GM19238 (cell line): ENCODE measurements at regions not wholly inside any gene's neighbourhood (a gene's known extent, or its start where the extent isn't known, plus 50 kb on each side); places are given as distances from the start of the nearest gene placed in this dataset.

Source experiments
- DNase-seq: peaks from one replicate; pipeline ENCODE4 v3.0.0; 2011; ENCODE audit warnings: low spot score; ENCODE audit not compliant: insufficient read length

DNA sequence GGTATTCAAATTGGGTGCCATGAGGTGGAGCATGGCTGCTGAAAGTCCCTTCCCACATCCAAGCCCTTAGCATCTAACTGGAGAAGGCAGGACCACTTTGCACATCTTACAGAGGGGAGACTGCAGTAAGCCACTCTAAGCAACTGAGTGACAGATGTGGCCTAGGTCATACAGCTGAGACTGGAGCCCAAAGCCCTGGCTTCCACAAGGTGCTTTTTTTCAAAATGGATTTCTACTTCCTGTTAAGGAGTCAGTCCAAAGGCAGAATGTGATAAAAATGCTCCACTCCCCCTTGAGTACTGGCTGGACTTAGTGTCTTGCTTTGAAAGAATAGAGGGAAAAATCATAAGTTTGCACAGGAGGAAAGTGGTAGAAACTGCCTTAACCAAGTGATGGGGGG is 424.0 kb upstream of the SPRED2 start:
- no peak for DNase-seq

DNA sequence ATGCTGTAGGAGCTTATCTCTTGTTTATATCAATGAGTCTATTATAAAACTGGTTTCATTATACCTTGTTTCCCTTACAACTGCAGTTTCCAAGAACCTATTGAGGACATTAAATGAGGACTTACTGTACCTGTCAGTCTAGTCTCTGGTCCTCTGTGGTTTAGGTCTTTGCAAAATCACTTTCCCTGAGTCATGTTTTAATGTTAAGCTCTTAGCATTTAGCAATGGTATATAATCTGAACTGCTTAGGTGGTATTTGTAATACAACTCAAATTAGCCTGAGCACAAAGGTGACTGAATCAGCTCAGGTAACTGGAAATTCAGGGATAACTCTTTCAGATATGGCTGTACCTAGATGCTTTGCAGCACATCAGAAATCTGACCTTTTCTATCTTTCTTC is 418.3 kb upstream of the SPRED2 start:
- DNase-seq, result no peak

DNA sequence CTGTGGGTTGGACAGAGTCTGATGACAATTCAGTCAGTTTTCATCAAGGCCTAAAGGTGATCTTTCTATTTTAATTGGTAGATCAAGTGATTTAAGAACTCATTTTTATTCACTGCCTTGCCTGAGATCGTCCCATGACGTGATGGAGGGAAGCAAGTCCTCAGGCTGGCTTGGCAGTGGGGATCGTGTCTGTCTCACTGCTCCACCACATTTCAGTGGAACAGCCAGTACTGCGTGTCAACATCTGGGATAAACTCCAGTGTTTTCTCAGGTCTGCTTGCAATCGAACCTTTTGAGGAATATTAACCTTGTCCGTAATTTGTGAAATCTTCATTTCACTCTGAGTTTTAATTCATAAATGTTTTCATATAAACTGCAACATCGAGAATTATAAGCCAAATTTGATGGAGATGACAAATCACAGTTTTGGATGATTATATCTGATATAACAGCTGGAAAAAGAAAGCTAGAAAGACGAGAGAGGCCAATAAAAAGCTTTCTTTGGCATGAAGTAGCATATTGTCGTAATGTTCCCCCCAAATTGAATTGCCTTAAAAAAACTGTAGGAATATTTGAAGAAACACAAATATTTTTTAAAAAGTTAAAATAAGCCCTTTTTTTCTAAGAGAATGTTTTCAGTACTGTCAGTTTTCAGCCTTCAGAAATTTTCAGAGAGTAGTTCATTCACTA is 414.7 kb upstream of the SPRED2 start:
- DNase-seq, result no peak

DNA sequence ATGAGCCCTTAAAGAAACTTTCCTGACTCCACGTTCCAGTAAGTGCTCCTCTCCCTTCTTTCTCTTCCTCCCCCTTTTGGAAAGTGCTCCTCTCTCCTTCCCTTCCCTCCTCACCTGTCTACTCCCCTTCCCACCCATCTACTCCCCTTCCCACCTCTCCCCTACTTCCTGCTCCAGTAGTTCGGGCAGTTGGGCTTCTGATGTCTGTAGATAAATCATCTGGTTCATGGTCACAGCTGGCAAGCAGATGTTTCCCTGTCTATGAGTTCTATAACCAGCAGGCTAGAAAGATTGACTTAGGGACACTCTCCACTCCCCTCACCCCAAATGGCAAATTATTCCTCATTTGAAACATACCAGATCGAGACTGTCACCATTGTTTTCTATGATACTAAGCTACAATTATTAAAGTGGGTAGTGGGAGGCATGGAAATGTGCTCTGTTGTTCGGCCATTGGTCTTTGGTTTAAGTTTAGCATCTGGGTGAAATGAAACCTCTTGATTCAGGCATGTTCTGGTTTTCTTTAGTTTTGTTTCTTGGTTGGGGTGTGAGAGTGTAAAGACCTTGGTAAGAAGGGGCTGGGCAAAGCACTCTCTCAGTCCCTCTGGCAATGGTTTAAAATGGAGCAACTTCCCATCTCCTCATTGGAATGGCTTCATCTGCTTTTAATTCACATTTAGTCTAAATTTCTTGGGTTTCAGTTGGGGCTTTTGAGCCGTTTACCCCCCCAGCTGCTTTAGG is 413.2 kb upstream of the SPRED2 start:
- no peak for DNase-seq

DNA sequence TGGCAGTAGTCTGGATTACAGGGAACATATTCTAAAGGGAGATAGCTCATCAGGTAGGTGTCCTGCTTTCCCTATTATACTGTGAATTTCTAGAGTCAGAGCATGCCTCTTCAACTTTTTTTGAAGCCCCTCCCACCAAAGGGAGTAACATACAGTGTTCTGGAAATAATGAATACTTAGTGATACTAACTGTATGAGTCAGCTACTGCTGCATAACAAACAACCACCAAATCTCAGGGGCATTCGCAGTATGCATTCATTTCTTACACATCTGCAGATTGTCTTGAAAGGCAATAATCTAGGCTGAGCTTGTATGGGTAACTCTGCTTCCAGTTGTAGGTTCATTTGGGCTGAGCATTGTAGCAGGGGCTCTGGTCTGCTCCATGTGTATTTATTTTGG is 409.7 kb upstream of the SPRED2 start:
- no peak for DNase-seq

DNA sequence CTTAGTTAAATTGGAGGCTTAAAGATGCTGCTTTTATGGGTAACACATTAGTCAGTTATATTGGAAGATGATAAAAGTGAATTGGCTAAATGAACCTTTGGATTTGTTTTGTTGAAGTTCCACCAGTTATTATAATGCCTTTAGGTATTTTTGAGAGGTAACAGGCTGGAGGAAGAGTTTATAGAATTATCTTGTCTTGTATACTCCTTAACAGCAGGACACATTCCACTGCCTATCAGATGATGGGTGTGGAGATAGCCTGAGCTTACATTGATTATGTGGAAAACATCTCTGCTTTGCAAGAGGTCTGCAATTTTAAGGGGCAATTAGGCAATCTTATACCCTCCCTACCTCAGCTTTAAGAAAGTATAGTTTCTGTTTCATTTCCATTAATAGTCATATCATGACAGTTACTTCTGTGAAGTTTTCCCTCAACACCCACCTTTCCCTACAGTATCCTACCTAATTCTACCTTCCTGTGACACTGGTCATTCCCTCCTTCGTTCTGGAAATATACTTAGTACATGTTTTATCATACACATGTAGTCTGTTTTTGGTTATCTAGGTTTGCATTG is 403.7 kb upstream of the SPRED2 start:
- no peak for DNase-seq

DNA sequence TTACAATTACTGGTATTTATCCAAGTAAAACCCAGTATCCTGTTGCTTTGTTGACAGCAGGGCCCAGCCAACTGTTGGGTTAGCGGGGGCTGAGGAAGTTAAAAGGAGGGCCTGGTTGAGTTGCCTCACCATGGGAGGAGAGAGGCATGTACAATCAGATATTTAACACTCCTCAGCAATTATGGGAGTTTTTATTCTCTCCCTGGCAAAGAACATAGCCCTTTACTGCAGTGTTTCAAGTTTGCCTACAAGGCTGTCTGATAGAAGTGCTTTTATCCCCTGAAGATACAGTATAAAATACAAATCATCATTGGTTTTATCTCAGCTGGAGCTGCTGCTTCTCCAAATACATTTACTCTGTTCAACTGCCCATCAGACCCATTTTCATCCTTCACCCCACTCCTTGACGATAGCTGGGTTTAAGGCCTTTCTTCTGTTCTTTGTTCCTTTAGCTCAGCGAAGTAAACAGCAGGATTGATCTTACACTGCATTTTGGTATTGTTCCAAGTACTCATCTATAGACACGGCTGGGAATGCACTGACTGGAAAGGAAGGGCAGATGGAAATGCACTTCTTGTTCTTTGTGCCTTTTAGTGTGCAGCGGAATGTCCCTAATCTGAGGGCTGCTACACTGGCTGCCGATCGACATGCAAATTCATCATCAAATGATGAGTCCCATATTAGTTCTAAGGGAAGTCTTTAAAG is 402.5 kb upstream of the SPRED2 start:
- no peak for DNase-seq

DNA sequence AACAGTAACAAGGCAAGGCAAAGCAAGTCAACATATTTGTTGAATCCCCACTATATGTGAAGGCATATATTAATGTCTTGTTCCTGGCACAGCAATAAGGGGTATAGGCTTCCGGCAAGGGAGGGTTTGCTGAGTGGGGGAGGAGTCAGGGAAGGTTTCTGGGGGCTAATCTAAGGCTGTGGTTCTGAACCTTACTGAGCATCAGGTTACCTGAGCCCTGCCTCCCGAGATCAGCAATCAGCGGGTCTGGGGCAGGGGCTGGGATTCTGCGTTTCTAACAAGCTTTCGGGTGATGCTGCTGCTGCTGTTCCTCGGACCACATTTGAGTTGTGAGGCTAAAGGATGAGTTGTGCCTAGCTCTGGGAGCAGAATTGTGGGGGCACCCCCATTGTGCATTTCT is 401.7 kb upstream of the SPRED2 start:
- DNase-seq, result no peak

DNA sequence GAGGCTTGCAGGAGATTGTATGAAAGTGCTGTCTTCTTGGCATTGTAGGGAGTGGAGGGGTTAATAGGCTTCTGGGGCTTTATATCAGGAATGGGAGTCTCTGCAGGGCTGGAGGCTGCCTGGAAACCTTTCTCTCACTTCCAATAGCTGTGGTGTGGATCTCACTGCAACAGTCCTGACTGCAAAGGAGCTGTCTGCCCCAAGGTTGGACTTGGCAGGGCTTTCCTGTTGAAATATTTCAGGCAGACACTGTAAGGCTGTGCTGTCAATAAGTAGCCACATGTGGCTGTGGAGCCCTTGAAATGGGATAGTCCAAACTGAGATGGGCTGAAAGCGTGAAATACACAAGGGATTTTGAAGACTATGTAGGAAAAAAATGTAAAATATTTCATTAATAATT is 399.1 kb upstream of the SPRED2 start:
- DNase-seq, result no peak

DNA sequence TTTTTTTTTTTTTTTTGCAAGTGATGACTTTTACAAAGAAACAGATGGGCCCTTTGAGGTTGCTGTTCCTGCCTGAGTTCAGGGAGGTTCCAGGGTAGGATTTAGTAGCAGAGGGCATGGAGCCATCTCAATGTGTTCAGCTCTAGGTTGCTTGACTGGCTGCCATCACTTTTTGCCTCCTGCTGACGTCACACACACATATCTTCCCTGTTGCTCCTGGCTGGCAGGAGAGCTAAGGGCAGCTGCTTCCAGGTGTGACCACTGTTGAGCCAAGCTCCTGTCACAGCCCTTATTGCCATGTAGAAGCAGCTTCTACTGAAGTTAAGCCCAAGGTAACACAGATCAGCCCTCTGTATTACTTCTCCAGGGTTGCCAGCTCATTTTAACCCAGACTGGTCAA is 394.2 kb upstream of the SPRED2 start:
- no peak for DNase-seq

DNA sequence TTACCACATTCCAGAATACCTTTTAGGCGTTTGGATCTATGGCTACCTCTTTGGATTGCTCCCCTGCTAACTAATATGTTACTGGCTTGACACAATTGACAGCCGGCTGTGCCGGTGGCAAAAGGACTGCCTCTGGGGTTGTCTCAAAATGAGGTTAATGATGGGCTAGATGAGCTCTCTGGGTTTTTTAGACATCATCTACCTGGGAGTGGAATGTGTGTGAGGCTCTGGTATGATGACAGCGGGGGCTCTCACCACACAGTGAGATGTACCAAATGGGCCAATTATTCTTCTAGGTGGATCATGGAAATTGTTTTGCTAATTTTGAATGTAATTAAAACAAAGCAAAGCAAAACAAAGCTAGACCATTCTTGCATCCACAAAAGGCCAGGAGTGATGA is 391.1 kb upstream of the SPRED2 start:
- DNase-seq, result no peak

DNA sequence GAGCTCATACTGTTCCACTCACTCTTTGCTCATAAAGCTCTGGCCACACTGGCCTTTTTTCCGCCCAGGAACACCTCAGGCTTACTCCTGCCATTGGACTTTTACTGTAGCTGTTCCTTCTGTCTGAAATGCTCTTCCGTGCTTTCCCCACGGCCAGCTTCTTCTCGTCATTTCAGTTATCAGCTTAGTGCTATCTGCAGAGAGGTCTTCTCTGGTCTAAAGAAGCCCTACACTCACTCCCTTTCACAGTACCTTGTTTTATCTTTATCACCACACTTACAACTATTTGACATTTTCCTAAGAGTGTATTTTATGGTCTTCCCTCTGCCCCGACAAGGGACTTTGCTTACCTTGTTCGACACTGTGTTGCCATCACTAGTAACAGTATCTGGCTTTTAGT is 388.1 kb upstream of the SPRED2 start:
- DNase-seq, result no peak

DNA sequence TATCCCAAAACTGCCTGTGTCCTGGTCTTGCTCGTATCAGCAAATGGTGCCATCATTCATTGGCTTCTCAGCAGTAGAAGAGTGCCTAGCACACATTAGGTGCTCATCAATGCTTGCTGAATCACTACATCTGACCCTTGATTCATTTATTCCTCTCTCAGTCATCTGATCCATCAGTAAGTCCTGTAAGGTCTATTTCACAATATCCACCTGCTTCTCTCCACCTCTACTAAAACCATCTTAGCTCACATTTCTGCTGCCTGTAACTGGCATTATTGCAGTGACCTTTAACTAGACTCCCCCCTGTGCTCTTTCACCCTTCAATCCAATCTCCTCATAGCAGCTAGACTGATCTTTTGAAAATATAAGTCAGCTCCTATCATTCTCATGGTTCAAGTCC is 387.6 kb upstream of the SPRED2 start:
- no peak for DNase-seq

DNA sequence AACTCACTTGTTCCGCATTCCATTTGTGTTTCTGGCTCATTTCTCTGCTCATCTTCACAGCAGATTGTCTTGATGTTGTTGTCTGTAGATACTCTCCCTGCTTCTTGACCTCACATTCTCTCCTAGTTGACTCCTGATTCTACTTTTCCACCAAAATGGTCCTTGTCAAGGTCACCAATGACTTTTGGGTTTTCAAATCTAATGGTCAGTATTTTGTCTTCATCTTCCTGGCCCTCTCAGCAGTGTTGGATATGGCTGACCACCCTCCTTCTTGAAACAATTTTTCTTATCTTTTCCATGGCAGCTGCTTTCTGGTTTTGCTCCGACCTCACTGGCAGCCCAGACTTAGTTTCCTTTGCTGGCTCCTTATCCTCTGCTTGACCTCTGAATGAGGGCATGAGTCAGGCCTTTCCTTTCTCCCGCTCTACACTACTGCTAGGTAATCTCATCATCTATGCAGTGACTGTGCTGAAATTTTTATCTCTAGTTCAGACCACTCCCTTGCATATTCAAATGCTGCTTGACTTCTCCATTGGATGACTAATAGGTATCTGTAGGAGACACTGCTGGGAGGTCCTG is 386.6 kb upstream of the SPRED2 start:
- no peak for DNase-seq

DNA sequence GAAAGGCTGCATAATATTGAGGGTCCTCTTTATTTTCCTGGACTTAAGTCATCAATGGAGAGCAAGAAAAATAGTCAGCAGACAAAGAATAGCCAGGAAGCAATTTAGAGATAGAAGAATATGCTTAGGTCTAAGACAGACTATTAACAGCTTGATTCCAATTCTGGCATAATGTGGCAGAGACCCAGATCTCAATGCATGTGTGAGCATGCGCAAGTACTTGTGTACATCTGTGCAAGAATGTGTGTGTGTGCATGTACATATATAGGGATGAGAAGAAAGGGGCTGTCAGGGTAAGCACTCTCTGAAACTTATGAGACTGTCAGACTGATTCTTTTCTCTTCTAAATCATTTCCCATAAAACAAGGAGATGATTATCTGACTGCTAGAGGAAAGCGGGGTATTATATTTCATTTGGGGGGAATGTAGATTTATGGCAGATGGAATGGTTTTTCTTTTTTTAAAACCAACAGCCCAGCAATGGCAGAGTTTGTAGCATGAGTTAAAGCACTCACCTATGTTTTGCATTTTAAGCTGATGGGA is 381.3 kb upstream of the SPRED2 start:
- DNase-seq, result no peak

DNA sequence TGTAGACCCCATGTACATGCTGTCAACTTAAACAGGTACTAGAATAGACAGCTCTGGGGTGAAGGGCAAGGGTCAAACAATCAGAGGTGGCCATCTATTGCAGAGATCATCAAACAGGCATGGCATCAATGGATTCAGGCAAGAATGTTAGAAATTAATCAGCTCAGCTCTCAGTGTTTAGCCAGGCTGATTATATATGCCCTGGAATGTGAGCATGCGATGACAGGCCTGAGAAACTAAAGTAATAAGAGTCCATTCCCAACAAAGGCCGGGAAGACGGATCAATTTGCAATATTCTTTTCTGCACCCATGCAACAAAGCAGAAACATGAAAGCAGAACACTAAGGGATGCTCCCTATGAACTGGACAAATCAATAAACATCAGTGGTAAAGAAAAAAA is 380.5 kb upstream of the SPRED2 start:
- DNase-seq, result no peak

DNA sequence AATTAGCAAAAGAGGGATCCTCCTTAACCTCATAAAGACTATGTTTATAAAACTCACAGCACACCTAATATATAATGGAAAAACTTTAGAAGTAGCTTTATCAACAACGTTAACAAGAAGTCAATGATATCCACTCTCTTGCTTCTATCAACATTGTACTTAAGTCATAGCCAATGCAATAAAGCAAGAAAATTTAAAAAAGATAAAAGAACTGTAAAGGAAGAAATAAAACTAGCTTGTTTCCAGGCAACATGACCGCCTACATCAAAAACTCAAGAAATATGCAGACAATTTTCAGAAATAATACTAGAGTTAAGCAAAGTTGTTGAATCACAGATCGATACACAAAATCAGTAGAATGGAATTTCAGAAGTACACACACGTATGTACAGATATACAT is 375.5 kb upstream of the SPRED2 start:
- no peak for DNase-seq

DNA sequence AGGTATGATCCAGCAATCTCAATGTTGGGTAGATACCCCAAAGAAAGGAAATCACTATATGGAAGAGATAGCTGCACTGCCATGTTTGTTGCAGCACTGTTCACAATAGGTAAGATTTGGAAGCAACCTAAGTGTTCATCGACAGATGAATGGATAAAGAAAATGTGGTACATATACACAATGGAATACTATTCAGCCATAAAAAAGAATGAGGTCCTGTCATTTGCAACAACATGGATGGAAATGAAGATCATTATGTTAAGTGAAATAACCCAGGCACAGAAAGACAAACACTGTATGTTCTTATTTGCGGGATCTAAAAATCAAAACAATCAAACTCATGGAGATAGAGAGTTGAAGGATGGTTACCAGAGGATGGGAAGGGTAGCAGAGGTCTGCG is 372.4 kb upstream of the SPRED2 start:
- no peak for DNase-seq

DNA sequence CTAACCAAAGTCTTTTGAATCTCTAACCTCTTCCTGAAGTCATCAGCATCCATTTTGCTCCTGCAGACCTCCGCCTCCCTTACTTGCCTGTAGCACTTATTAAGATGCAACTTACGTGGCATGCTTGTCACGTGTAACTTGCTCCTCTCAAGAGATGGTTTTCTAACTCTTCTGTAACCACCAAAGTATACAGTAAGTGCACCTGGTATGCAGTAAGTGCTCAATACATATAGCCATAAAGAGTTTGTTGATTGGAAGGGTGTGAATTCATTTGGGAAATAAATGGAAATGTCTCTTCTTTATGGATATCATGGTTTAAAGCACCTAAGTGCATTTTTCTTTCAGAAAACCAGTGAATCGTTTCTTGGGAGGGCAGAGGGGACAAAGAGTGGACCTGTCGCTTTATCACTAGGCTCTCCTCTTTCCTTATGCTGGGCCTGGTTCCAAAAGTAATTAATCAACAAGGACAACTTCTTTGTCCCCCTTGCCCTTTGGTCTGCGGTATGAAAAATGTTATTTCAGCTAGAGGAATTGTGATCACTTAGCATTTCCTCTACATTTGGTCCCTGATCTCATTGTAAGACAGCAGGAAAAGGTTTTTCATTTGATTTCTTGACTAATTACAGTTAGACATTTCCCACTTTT is 370.0 kb upstream of the SPRED2 start:
- no peak for DNase-seq

DNA sequence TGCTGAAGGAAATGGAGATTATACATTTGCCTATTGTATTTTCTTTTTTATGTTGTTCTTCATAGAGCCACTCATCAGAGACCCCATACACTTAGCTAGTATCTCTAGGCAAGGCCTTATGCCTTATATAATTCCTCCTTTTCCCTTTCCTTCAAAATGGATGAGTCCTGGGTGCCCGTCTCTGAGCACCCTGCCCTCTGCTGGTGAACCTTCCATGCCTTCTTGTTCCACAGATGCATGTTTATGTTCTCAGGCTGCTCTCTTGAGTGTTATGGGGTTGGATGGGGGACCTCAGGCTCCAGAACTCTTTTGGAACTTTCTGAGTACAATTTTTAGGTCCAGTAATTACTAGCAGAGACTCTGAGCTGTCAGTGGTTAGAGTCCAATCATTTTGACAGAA is 368.6 kb upstream of the SPRED2 start:
- no peak for DNase-seq

DNA sequence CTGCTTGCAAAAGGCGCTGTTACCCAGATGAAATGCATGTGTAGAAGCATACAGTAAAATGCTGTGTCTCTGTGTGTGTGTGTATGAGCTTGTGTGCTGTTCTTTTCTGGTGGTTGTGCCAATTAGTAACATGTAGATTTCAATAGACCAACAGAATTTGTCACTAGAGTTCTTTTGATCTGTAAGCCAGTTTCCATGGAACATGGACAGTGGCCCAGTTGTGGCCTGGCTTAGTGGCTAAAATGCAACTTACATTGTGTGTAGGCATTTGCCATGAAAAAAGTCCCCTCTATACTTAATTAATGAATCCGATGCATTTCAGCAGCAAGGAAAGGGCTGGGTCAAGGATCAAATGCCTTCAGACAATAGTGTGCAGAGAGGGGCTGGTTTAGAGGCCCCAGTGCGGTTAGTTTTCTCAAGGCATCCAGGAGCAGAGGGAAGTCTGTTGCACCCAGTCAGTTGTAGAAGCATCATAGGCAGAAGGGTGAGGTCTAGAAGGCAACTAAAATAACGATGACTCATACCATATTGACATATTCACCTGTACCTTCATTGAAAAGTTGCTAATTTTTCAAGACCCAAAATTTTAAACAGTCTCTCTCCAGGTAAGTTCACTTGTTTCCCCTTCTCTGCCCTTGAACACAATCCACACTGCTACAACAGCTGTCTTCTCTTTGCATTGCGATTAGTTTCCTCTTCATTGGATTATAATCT is 366.9 kb upstream of the SPRED2 start:
- DNase-seq, result no peak
